ENCODE measurements at regions not wholly inside any gene's neighbourhood (a gene's known extent, or its start where the extent isn't known, plus 50 kb on each side); places are given as distances from the start of the nearest gene placed in this dataset.
A peak's percentile ranks its signal among the peaks of the same experiment; 100 is the strongest.

DNA sequence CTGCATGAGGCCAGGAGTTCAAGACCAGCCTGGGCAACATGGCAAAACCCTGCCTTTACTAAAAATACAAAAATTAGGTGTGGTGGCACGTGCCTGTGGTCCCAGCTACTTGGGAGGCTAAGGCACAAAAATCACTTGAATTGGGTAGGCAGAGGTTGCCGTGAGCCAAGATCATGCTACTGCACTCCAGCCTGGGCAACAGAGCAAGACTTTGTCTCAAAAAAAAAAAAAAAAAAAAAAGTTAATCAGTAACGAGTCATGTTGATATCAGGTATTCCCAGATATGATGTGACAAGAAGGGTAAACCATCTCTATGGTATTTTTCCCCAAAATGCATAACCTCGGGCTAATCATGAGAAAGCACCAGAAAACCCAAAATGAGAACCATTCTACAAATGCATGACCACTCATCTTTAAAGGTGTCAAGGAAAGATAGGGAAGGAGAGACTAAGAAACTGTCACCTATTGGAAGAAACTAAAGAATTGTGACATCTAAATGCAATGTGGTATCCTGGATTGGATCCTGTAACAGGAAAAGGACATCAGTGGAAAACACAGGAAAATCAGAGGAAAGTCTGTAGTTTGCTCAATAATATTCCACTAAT, 66.5 kb upstream of the MAP4 start (continued):
- TF ChIP-seq, protein P1, sequence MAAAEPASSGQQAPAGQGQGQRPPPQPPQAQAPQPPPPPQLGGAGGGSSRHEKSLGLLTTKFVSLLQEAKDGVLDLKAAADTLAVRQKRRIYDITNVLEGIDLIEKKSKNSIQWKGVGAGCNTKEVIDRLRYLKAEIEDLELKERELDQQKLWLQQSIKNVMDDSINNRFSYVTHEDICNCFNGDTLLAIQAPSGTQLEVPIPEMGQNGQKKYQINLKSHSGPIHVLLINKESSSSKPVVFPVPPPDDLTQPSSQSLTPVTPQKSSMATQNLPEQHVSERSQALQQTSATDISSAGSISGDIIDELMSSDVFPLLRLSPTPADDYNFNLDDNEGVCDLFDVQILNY (CRISPR knock-in tag; IDR thresholded peaks at IDR 0.05): no peak
- no peak for TF ChIP-seq CBX8 (IDR thresholded peaks at IDR 0.05; ENCODE audit: borderline replicate concordance, extremely low read depth, low read depth, low read length, poor library complexity, severe bottlenecking)
- no peak for TF ChIP-seq ZSCAN29 (IDR thresholded peaks at IDR 0.05)
- no peak for TF ChIP-seq CTCFL (IDR thresholded peaks at IDR 0.05; ENCODE audit: borderline replicate concordance, insufficient read depth, low read depth, low read length, poor library complexity, severe bottlenecking)
- TF ChIP-seq ZNF436 (CRISPR knock-in tag; IDR thresholded peaks at IDR 0.05): no peak
- TF ChIP-seq SMARCA5 (IDR thresholded peaks at IDR 0.05): 0 out of 2 replicates have a peak, but pooled peaks have one; percentile 28
- no peak for TF ChIP-seq ZNF311 (CRISPR knock-in tag; IDR thresholded peaks at IDR 0.05)
- no peak for TF ChIP-seq MAX (CRISPR knock-in tag; IDR thresholded peaks at IDR 0.05)
- TF ChIP-seq MYNN (IDR thresholded peaks at IDR 0.05): no peak
- no peak for TF ChIP-seq MYNN (CRISPR knock-in tag; IDR thresholded peaks at IDR 0.05)
- peak; percentile 83 for TF ChIP-seq TEAD4 (IDR thresholded peaks at IDR 0.05; ENCODE audit: low read length)
- TF ChIP-seq TEAD4 (CRISPR knock-in tag; IDR thresholded peaks at IDR 0.05; ENCODE audit: borderline replicate concordance): no peak
- TF ChIP-seq PYGO2 (tag; IDR thresholded peaks at IDR 0.05): no peak
- no peak for TF ChIP-seq HDGF (IDR thresholded peaks at IDR 0.05)
- TF ChIP-seq NUFIP1 (IDR thresholded peaks at IDR 0.05; ENCODE audit: partially characterized antibody): no peak
- TF ChIP-seq ZNF655 (CRISPR knock-in tag; IDR thresholded peaks at IDR 0.05): no peak
- no peak for TF ChIP-seq SRSF9 (IDR thresholded peaks at IDR 0.05; ENCODE audit: borderline replicate concordance, low read depth, low read length)
- no peak for TF ChIP-seq CLOCK (CRISPR knock-in tag; IDR thresholded peaks at IDR 0.05; ENCODE audit: borderline replicate concordance)
- peak; percentile 76; the same call in 1 of the 2 replicates for TF ChIP-seq DPF2 (IDR thresholded peaks at IDR 0.05)
- TF ChIP-seq ZBTB2 (IDR thresholded peaks at IDR 0.05): no peak
- no peak for TF ChIP-seq XRCC5 (IDR thresholded peaks at IDR 0.05; ENCODE audit: low read depth, low read length)
